HG03354 (cell line): ENCODE measurements at regions not wholly inside any gene's neighbourhood (a gene's known extent, or its start where the extent isn't known, plus 50 kb on each side); places are given as distances from the start of the nearest gene placed in this dataset.
"Not testable (repeated sequence)": the region's sequence is repeated elsewhere in the genome, so short reads cannot be mapped to it uniquely, and the experiment has no call there.

Experiments
- ATAC-seq: cut with Tn5 transposase; IDR thresholded peaks from one replicate; pipeline ENCODE4 v1.9.1; 2021; ENCODE audit warnings: mild to moderate bottlenecking; ENCODE audit not compliant: unreplicated experiment, poor library complexity, severe bottlenecking

GRCh38 chr1:194930132-194930531, 1678.1 kb downstream of the KCNT2 start:
- ATAC-seq, result no peak

GRCh38 chr1:194929357-194929756, 1678.9 kb downstream of the KCNT2 start:
- no peak for ATAC-seq

- no peak for ATAC-seq
These were observed 1689.1 kb downstream of the KCNT2 start for GRCh38 chr1:194919146-194919545.

- no peak for ATAC-seq
These were observed 1690.5 kb downstream of the KCNT2 start for GRCh38 chr1:194917769-194918168.

- ATAC-seq, result no peak
These were observed 1699.6 kb downstream of the KCNT2 start for GRCh38 chr1:194908643-194909042.

- ATAC-seq, result no peak
These were observed 1704.7 kb downstream of the KCNT2 start for GRCh38 chr1:194903524-194903923.

- no peak for ATAC-seq
These were observed 1702.9 kb upstream of the B3GALT2 start for GRCh38 chr1:194889310-194889709.

- ATAC-seq, result no peak
These were observed 1684.4 kb upstream of the B3GALT2 start for GRCh38 chr1:194870860-194871259.

- ATAC-seq, result no peak
These were observed 1679.7 kb upstream of the B3GALT2 start for GRCh38 chr1:194866153-194866552.

- ATAC-seq, result no peak
These were observed 1679.0 kb upstream of the B3GALT2 start for GRCh38 chr1:194865383-194865782.

GRCh38 chr1:194862129-194862528, 1675.7 kb upstream of the B3GALT2 start:
- ATAC-seq, result no peak

- ATAC-seq, result no peak
These were observed 1674.1 kb upstream of the B3GALT2 start for GRCh38 chr1:194860248-194861201.

GRCh38 chr1:194859481-194860154, 1673.2 kb upstream of the B3GALT2 start:
- ATAC-seq, result not testable (repeated sequence)

- not testable (repeated sequence) for ATAC-seq
These were observed 1672.5 kb upstream of the B3GALT2 start for GRCh38 chr1:194858811-194859480.

GRCh38 chr1:194857413-194857812, 1671.0 kb upstream of the B3GALT2 start:
- ATAC-seq, result no peak

GRCh38 chr1:194848846-194849245, 1662.4 kb upstream of the B3GALT2 start:
- ATAC-seq, result no peak

GRCh38 chr1:194846488-194846887, 1660.1 kb upstream of the B3GALT2 start:
- peak; percentile 100 for ATAC-seq

- ATAC-seq, result no peak
These were observed 1656.7 kb upstream of the B3GALT2 start for GRCh38 chr1:194843077-194843476.

- ATAC-seq, result no peak
These were observed 1646.7 kb upstream of the B3GALT2 start for GRCh38 chr1:194833111-194833510.

- ATAC-seq, result peak; percentile 41
These were observed 1645.2 kb upstream of the B3GALT2 start for GRCh38 chr1:194831595-194831994.
